ENCODE measurements at regions not wholly inside any gene's neighbourhood (a gene's known extent, or its start where the extent isn't known, plus 50 kb on each side); places are given as distances from the start of the nearest gene placed in this dataset.

- ChIA-PET POLR2A (no interaction called here), CTCF (no interaction called here)
These were observed 85.6 kb upstream of the CARMIL1 start for GRCh38 chr6:25193460-25194171.

GRCh38 chr6:25194172-25194678 is 84.9 kb upstream of the CARMIL1 start:
- H3K9me3 Mint-ChIP-seq = no peaks in the 10 kb centered on the region
- Histone ChIP-seq H3K27me3 (replicated peaks in 1 of 2; ENCODE audit: control insufficient read depth in 2 of 2, extremely low read depth in 1 of 2, insufficient read depth in 2 of 2, low read length in 1 of 2) (no peaks in the 10 kb centered on the region), H3K36me3 (ENCODE audit: control insufficient read depth in 2 of 2, extremely low read depth in 1 of 2, insufficient read depth in 1 of 2, low read length in 1 of 2) (no peaks in the 10 kb centered on the region), H3K4me1 (ENCODE audit: control insufficient read depth in 1 of 2, extremely low read depth in 1 of 2, insufficient read depth in 2 of 2, low read length in 2 of 2) (no peaks in the 10 kb centered on the region), H3K4me3 (ENCODE audit: control insufficient read depth in 1 of 2, extremely low read depth in 1 of 2, low read length in 1 of 2) (no peak overlapping the region), H3K9me3 (no peaks in the 10 kb centered on the region), H3K27ac (ENCODE audit: low read length) (no peak overlapping the region)
- no peaks in the 10 kb centered on the region for H3K36me3 Mint-ChIP-seq
- no peak overlapping the region for H3K4me3 Mint-ChIP-seq
- H3K4me1 Mint-ChIP-seq = no peaks in the 10 kb centered on the region
- DNase-seq (no peak), ATAC-seq (replicated peaks in 1 of 4) (no peak)
- WGBS (ENCODE audit: insufficient coverage) = no CpG with 5 or more reads among the region's 8 CpGs
- H3K27me3 Mint-ChIP-seq = peaks cover 5 to 7% of the 10 kb centered on the region in 2 donors
- no peak overlapping the region for H3K27ac Mint-ChIP-seq
- POLR2A ChIA-PET = no interaction called here
- CTCF ChIA-PET = no interaction called here

More at GRCh38 chr6:25193460-25194171, 85.6 kb upstream of the CARMIL1 start:
- Histone ChIP-seq H3K27me3 (replicated peaks in 1 of 2; ENCODE audit: control insufficient read depth in 2 of 2, extremely low read depth in 1 of 2, insufficient read depth in 2 of 2, low read length in 1 of 2) (peaks cover 0 to 3% of the 10 kb centered on the region in 2 experiments), H3K4me3 (ENCODE audit: control insufficient read depth in 1 of 2, extremely low read depth in 1 of 2, low read length in 1 of 2) (no peak overlapping the region), H3K4me1 (ENCODE audit: control insufficient read depth in 1 of 2, extremely low read depth in 1 of 2, insufficient read depth in 2 of 2, low read length in 2 of 2) (no peaks in the 10 kb centered on the region), H3K36me3 (ENCODE audit: control insufficient read depth in 2 of 2, extremely low read depth in 1 of 2, insufficient read depth in 1 of 2, low read length in 1 of 2) (no peaks in the 10 kb centered on the region), H3K9me3 (no peaks in the 10 kb centered on the region), H3K27ac (ENCODE audit: low read length) (no peak overlapping the region)
- Mint-ChIP-seq H3K36me3 (no peaks in the 10 kb centered on the region), H3K27ac (no peak overlapping the region), H3K9me3 (no peaks in the 10 kb centered on the region), H3K27me3 (peaks cover 5 to 12% of the 10 kb centered on the region in 2 donors), H3K4me1 (no peaks in the 10 kb centered on the region), H3K4me3 (no peak overlapping the region)
- WGBS (ENCODE audit: insufficient coverage) = 90% methylated on average over 2 of the region's 6 CpGs
- ATAC-seq (replicated peaks in 1 of 4) = no peak
- DNase-seq = no peak

GRCh38 chr6:25196464-25196863 is 82.7 kb upstream of the CARMIL1 start:
- 88% methylated on average over 2 of the region's 2 CpGs for WGBS (ENCODE audit: insufficient coverage)
- no peaks in the 10 kb centered on the region for H3K9me3 ChIP-seq
- Mint-ChIP-seq H3K27me3 (peaks cover 3 to 11% of the 10 kb centered on the region in 2 donors), H3K4me1 (no peaks in the 10 kb centered on the region), H3K4me3 (no peak overlapping the region), H3K27ac (no peak overlapping the region), H3K9me3 (no peaks in the 10 kb centered on the region), H3K36me3 (no peaks in the 10 kb centered on the region)
- DNase-seq (no peak), ATAC-seq (replicated peaks in 1 of 4) (no peak)
- no peaks in the 10 kb centered on the region for H3K4me1 ChIP-seq (ENCODE audit: control insufficient read depth in 1 of 2, extremely low read depth in 1 of 2, insufficient read depth in 2 of 2, low read length in 2 of 2)
- H3K36me3 ChIP-seq (ENCODE audit: control insufficient read depth in 2 of 2, extremely low read depth in 1 of 2, insufficient read depth in 1 of 2, low read length in 1 of 2) = no peaks in the 10 kb centered on the region
- CTCF ChIA-PET = no interaction called here
- H3K27me3 ChIP-seq (replicated peaks in 1 of 2; ENCODE audit: control insufficient read depth in 2 of 2, extremely low read depth in 1 of 2, insufficient read depth in 2 of 2, low read length in 1 of 2) = peaks cover 0 to 3% of the 10 kb centered on the region in 2 experiments
- POLR2A ChIA-PET = no interaction called here
- no peak overlapping the region for H3K27ac ChIP-seq (ENCODE audit: low read length)
- H3K4me3 ChIP-seq (ENCODE audit: control insufficient read depth in 1 of 2, extremely low read depth in 1 of 2, low read length in 1 of 2) = no peak overlapping the region

- DNase-seq = no peak
- peaks cover 3 to 11% of the 10 kb centered on the region in 2 donors for H3K27me3 Mint-ChIP-seq
- no peaks in the 10 kb centered on the region for H3K4me1 ChIP-seq (ENCODE audit: control insufficient read depth in 1 of 2, extremely low read depth in 1 of 2, insufficient read depth in 2 of 2, low read length in 2 of 2)
These were observed 82.1 kb upstream of the CARMIL1 start for GRCh38 chr6:25197111-25197510.

GRCh38 chr6:25199544-25199943 is 79.6 kb upstream of the CARMIL1 start:
- WGBS (ENCODE audit: insufficient coverage) = 100% methylated on average over 1 of the region's 2 CpGs
- H3K4me3 Mint-ChIP-seq = no peak overlapping the region
- Histone ChIP-seq H3K4me1 (ENCODE audit: control insufficient read depth in 1 of 2, extremely low read depth in 1 of 2, insufficient read depth in 2 of 2, low read length in 2 of 2) (no peaks in the 10 kb centered on the region), H3K27me3 (replicated peaks in 1 of 2; ENCODE audit: control insufficient read depth in 2 of 2, extremely low read depth in 1 of 2, insufficient read depth in 2 of 2, low read length in 1 of 2) (peaks cover 0 to 6% of the 10 kb centered on the region in 2 experiments), H3K4me3 (ENCODE audit: control insufficient read depth in 1 of 2, extremely low read depth in 1 of 2, low read length in 1 of 2) (no peak overlapping the region), H3K9me3 (no peaks in the 10 kb centered on the region), H3K27ac (ENCODE audit: low read length) (no peak overlapping the region), H3K36me3 (ENCODE audit: control insufficient read depth in 2 of 2, extremely low read depth in 1 of 2, insufficient read depth in 1 of 2, low read length in 1 of 2) (no peaks in the 10 kb centered on the region)
- CTCF ChIA-PET = interaction anchor here in 1 of 2 donors (0.6 kb wide), 1 partner anchor 48 kb away, joined by 3 read pairs; no protein-coding TSS in a partner anchor
- no peak overlapping the region for H3K27ac Mint-ChIP-seq
- POLR2A ChIA-PET = no interaction called here
- peaks cover 0 to 2% (median 0%) of the 10 kb centered on the region in 3 donors for H3K9me3 Mint-ChIP-seq
- no peaks in the 10 kb centered on the region for H3K36me3 Mint-ChIP-seq
- peaks cover 0 to 6% of the 10 kb centered on the region in 2 donors for H3K27me3 Mint-ChIP-seq
- ATAC-seq (replicated peaks in 1 of 4) (no peak), DNase-seq (no peak)
- H3K4me1 Mint-ChIP-seq = no peaks in the 10 kb centered on the region

More at GRCh38 chr6:25197111-25197510, 82.1 kb upstream of the CARMIL1 start:
- H3K9me3 ChIP-seq = no peaks in the 10 kb centered on the region
- peaks cover 0 to 3% of the 10 kb centered on the region in 2 experiments for H3K27me3 ChIP-seq (replicated peaks in 1 of 2; ENCODE audit: control insufficient read depth in 2 of 2, extremely low read depth in 1 of 2, insufficient read depth in 2 of 2, low read length in 1 of 2)
- no peak overlapping the region for H3K27ac Mint-ChIP-seq
- no peak overlapping the region for H3K27ac ChIP-seq (ENCODE audit: low read length)
- POLR2A ChIA-PET = no interaction called here
- no peaks in the 10 kb centered on the region for H3K4me1 Mint-ChIP-seq
- CTCF ChIA-PET = no interaction called here
- H3K9me3 Mint-ChIP-seq = no peaks in the 10 kb centered on the region
- H3K4me3 ChIP-seq (ENCODE audit: control insufficient read depth in 1 of 2, extremely low read depth in 1 of 2, low read length in 1 of 2) = no peak overlapping the region
- H3K36me3 ChIP-seq (ENCODE audit: control insufficient read depth in 2 of 2, extremely low read depth in 1 of 2, insufficient read depth in 1 of 2, low read length in 1 of 2) = no peaks in the 10 kb centered on the region
- H3K4me3 Mint-ChIP-seq = no peak overlapping the region
- no CpG with 5 or more reads among the region's 3 CpGs for WGBS (ENCODE audit: insufficient coverage)
- no peaks in the 10 kb centered on the region for H3K36me3 Mint-ChIP-seq
- ATAC-seq (replicated peaks in 1 of 4) = no peak

GRCh38 chr6:25202504-25202903 is 76.7 kb upstream of the CARMIL1 start:
- Mint-ChIP-seq H3K4me1 (no peaks in the 10 kb centered on the region), H3K9me3 (peaks cover 0 to 18% (median 9%) of the 10 kb centered on the region in 3 donors), H3K36me3 (no peaks in the 10 kb centered on the region), H3K27ac (no peak overlapping the region), H3K4me3 (no peak overlapping the region), H3K27me3 (peaks cover 3 to 6% of the 10 kb centered on the region in 2 donors)
- ChIA-PET POLR2A (no interaction called here), CTCF (no interaction called here)
- no peaks in the 10 kb centered on the region for H3K4me1 ChIP-seq (ENCODE audit: control insufficient read depth in 1 of 2, extremely low read depth in 1 of 2, insufficient read depth in 2 of 2, low read length in 2 of 2)
- ATAC-seq (replicated peaks in 1 of 4) (no peak), DNase-seq (no peak)
- H3K27ac ChIP-seq (ENCODE audit: low read length) = no peak overlapping the region
- peaks cover 0 to 13% of the 10 kb centered on the region in 2 experiments for H3K27me3 ChIP-seq (replicated peaks in 1 of 2; ENCODE audit: control insufficient read depth in 2 of 2, extremely low read depth in 1 of 2, insufficient read depth in 2 of 2, low read length in 1 of 2)
- H3K4me3 ChIP-seq (ENCODE audit: control insufficient read depth in 1 of 2, extremely low read depth in 1 of 2, low read length in 1 of 2) = no peak overlapping the region
- H3K36me3 ChIP-seq (ENCODE audit: control insufficient read depth in 2 of 2, extremely low read depth in 1 of 2, insufficient read depth in 1 of 2, low read length in 1 of 2) = no peaks in the 10 kb centered on the region
- H3K9me3 ChIP-seq = no peaks in the 10 kb centered on the region
